ENCODE measurements at regions not wholly inside any gene's neighbourhood (a gene's known extent, or its start where the extent isn't known, plus 50 kb on each side); places are given as distances from the start of the nearest gene placed in this dataset.

DNA sequence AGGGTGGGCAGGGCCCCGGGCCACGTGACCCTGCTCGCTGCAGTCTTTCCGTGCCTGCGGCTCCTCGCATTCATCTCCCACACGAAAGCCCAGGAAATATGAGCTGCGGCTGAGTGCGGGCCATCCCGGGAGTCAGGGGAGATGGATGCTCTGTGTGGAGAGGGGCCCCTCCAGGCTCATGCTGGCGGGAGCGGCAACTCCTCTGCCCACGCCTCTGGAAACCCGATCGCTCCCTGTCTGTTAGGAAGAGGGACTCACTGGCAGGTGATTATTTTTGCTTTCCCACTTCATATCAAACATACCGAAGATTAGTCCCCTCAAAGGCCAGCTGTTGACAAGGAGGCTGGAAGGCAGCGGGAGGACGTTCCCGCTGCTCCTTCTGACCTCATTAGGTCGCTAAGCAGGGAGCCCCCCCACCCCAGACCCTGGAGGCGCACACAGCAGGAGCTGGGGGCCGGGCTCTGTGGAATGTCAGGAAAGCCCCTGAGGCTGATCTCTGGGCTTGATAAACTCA, 228.5 kb downstream of the FOXL1 start:
- peak; percentile 49 for DNase-seq

GRCh38 chr16:86808863-86809444, 230.6 kb downstream of the FOXL1 start:
- no peak for DNase-seq

GRCh38 chr16:86809458-86809955, 231.2 kb downstream of the FOXL1 start:
- peak; percentile 99 for DNase-seq

DNA sequence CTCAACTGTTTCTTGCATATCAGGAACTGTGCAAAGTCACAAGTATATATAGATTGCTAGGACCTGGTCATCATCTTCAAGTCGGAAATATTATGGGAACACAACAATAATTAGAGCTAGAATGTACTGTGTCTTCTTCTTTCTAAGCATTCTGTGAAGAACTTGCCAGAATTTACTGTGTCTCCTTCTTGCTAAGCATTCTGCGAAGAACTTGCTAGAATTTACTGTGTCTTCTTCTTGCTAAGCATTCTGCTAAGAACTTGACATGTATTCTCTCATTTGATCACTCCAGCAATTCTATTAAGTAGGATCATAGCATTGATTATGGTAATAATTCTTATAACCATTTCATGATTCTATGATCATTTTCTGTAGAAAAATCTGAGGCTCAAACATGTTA, 231.7 kb downstream of the FOXL1 start:
- no peak for DNase-seq

- DNase-seq = no peak
Observed at GRCh38 chr16:86812363-86812970, 234.1 kb downstream of the FOXL1 start.

DNA sequence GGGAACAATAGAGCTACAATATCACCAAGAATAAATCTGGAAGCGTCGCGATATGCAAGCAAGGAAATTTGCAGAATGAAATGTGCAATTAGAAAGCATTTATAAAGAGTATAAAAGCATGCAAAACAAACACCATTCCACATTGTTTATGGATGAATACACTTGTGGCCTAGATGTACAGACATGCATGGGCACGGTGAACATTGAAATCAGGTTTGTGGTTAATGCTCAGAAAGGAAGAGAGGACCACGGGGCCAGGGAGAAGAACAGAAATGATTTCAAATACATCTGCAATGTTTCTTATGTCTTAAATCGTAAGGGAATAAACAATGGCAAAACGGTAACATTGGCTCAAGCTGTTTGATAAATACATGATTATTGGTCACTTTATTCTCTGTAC, 235.9 kb downstream of the FOXL1 start:
- no peak for DNase-seq

DNA sequence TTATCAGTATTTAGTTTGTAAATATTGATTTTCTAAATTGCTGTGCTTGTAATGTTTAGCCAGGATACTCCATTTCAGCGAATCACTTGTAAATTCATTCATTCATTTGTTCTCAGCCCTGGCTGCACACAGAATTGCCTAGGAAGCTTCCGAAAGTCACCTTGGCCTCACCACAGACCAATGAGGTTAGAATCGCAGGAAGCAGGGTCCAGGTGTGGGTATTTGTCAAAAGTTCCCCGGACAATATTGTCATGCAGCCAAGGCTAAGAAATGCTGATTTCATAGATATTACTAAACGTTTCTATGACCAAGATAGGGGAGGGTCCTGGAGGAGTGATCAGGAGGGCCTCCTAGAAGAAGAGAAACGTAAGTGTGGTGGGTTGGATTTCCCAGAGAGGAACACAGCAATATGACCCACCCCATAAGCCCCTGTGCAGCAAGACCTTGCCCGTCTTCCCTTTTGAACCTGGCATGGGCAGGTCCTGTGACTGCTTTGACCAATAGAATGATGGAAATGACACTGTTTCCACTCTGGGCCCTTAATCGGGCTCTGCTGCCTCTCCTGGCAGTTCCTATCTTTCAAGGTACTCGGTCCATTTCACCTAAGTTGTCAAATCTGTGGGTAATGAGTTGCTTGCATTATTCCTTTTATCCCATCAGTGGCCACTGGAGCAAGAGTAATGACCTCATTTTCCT, 238.7 kb downstream of the FOXL1 start:
- DNase-seq = no peak

DNA sequence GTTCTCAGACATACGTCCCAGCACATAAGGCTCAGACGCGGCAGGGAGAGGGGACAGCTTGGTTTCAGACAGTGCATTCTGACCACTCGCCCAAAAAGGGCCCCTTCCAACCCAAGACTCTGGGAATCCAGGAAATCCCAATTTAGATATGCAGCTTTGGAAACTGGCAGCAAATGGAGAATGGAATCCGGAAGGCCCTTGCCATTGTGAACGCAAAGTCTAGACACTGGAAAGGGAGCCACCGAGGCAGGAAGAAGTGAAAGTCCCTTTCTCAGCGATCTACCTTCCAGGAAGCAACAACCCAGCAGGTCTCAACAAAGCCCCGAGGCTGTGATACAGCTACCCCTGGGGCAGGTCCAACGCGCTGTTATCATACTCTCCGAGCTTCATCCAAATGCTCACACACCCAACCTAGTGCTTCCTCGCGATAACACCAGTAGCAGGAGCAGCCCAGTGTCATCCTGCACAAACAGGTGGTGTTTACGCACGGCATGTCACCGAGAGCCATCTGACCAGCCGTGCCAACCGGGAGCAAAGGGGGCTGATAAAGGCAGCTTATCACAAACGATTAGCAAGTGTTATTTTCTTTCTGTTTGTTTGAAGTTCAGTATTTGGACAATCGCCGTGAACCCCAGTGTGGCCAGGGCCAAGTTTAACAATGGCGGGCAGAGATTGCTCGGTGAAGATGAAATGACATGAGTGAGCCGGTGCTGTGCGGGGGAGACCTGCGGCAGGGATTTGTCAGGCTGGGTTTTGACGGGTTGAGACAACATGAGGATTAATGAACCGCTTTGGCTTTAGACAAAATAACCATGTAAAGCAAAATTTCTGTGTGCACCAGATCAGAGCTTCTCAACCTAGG, 240.6 kb downstream of the FOXL1 start:
- no peak for DNase-seq

DNA sequence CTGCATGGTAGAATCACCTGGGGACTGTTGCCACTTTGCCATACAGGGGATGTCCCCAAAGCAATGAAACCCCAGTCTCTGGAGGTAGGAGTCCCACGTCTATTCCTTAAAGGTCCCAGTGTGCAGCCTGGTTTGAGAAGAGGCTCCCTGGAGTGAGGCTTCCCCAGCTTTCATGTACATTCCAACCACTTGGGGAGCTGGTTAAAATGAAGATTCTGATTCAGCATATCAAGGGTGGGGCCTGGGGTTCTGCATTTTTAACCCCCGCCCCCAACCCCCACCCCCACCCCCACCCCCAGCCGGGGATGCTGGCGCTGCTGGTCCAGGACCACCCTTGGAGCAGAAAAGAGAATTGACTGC, 241.2 kb downstream of the FOXL1 start:
- DNase-seq = peak; percentile 35

DNA sequence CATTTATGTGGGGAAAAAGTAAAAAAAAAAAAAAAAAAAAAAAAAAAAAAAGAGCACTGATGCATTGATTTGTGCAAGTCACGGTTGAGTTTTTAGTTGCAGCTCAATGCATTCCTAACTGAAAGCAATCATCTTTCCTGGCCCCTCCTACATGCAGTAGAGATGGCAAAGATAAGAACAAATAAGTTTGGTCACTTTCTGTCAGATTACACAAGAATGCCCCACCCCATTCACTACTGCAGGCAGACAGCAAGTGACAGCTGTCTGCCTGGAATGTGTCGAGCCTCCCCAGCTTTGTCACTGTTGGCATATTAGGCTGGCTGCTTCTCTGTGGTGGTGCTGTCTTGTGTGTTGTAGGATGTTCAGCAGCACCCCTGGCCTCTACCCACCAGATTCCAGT, 243.5 kb downstream of the FOXL1 start:
- peak; percentile 42 for DNase-seq

GRCh38 chr16:86823125-86823524, 244.8 kb downstream of the FOXL1 start:
- DNase-seq = no peak

DNA sequence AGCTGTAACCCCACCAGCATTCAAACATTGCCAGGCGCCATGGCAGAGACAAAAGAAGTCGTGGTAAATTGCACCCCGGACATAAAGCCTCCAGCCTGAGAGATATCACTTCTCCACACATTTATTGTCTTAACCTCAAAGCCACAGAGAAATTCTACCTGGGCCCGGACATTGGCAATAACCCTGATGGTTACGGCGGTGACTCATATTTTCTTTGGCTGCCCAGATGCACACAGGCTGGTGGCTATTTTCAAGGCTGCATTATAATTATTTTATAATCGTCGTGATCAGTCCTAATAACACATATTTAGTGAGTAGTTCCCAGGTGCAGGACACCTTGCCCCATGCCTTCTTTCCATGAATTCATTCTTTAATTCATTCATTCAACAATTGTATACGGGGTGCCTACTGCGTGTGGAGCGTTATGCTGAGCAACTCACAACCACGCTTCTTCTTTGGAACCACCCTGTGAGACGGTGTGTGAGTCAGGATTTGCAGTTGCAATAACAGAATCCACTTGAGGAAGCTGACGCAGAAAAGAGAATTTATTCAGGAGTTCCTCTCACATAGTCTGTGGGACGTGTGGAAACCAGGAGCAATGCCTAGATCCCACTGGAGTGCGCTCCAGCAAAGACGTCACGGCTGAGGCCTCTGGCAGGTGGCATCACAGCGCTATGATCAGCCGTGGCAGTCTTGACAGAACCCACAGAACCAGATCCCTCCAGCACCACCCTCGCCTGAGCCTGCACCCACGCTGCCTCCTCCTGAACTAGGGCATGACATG, 245.7 kb downstream of the FOXL1 start:
- peak; percentile 51 for DNase-seq

- no peak for DNase-seq
Observed at GRCh38 chr16:86824751-86825296, 246.5 kb downstream of the FOXL1 start.

- DNase-seq = no peak
Observed at GRCh38 chr16:86825631-86826030, 247.3 kb downstream of the FOXL1 start.

GRCh38 chr16:86826941-86827340, 248.6 kb downstream of the FOXL1 start:
- DNase-seq = peak; percentile 49

DNA sequence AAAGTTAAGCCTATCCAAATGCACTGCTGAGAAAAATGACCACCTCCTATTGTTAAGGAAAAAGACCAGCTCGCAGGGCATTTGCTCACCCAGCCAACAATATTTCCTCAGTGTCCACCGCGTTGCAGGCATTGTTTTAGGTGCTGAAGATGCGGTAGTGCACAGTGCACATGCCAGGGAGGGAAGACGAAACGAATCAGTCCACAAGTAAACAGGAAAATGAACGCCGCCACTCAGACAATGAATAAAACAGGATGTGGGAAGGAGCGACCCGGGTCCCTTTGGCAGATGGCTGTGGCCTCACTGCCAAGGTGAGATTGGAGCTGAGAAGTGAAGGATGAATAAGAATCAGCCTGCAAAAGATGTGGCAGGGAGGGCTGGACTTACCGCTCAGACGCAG, 249.2 kb downstream of the FOXL1 start:
- no peak for DNase-seq

DNA sequence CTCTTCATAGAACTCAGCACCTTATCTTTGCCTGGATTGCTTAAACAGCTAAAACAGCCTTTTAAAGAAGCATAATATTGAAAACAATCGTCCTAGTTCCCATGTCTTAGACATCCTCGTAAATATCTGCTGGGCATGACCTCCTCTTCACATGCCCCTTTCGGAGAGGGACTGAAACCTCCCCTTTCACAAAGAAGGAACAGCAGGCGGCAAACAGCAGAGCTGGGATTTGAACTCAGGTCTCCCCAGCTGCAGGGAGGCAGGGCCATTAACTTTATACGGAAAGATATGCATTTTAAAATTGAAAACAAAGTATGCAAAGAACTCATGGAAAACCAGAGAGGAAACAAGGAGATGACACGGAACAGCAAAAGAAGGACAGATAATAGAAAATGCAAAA, 249.9 kb downstream of the FOXL1 start:
- no peak for DNase-seq

DNA sequence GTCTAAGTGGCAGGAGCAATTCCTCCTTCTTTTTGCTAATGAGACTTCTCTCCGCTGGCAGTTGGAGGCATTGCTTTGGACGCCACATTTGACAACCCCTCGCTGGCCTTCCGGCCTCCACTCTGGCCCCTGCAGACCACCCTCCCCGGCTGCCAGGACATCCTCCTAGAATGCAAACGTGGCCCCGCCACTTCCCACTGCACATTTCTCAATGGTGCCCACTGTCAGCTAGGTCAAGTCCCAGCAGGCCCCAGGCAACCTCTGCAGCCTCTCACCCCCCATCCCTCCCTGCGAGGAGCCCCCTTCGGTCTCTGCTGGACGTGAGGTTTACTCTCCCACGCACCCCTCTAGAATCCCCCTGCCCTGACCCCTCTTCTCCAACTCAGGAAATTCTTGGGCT, 250.3 kb downstream of the FOXL1 start:
- DNase-seq = no peak

- no peak for DNase-seq
Observed at GRCh38 chr16:86831366-86831765, 253.0 kb downstream of the FOXL1 start.

GRCh38 chr16:86833136-86833535, 254.8 kb downstream of the FOXL1 start:
- no peak for DNase-seq

GRCh38 chr16:86834451-86835035, 256.2 kb downstream of the FOXL1 start:
- DNase-seq = peak; percentile 90

Measured in fibroblast of skin of scalp (primary cell).